Dendritic cell treated with granulocyte-macrophage colony-stimulating factor and Interleukin-4, amounts not matched to agents 40 ng/mL and 50 ng/mL, for 4 days (primary cell): ENCODE measurements at regions not wholly inside any gene's neighbourhood (a gene's known extent, or its start where the extent isn't known, plus 50 kb on each side); places are given as distances from the start of the nearest gene placed in this dataset.

Source experiments
- H3K27ac Mint-ChIP-seq: one replicate; pipeline ENCODE4 v1.8.0; 2022; ENCODE audit warnings: mild to moderate bottlenecking, mixed read lengths
- H3K27me3 Mint-ChIP-seq: one replicate; pipeline ENCODE4 v1.8.0; 2022; ENCODE audit warnings: mild to moderate bottlenecking, mixed read lengths
- H3K36me3 Mint-ChIP-seq: one replicate; pipeline ENCODE4 v1.8.0; 2022; ENCODE audit warnings: low read depth, mixed read lengths
- H3K4me1 Mint-ChIP-seq: one replicate; pipeline ENCODE4 v1.8.0; 2022; ENCODE audit warnings: low read depth, mixed read lengths
- H3K4me3 Mint-ChIP-seq: one replicate; pipeline ENCODE4 v1.8.0; 2022; ENCODE audit warnings: mild to moderate bottlenecking, moderate library complexity, mixed read lengths
- H3K9me3 Mint-ChIP-seq: one replicate; pipeline ENCODE4 v1.8.0; 2022; ENCODE audit warnings: mixed read lengths
- intact Hi-C: fragments of 100-400 bp; cut with micrococcal nuclease; formaldehyde crosslinking; loops from one replicate; pipeline ENCODE4 v1.15.0; 2022

DNA sequence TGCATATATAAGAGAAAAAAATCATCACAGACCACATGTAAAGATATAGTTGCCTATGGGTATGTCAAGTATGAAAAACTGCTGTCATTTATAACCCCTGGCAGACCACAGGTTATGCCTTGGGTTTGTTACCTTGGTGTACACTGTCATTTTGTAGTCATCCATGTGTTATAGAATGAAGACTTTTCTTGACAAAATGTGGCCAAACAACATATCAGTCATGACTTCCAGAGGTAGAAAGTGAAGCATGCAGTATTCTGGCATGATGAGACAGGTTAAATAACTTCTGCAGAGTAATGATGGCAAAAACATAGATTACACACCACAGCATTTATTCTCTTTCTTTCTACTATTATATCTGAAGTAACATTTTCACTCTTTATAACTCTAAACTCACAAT, 74.9 kb upstream of the NEUROD1 start:
- Mint-ChIP-seq H3K36me3 (no peaks in the 10 kb centered on the region), H3K4me3 (no peak overlapping the region), H3K27me3 (peaks cover 1% of the 10 kb centered on the region), H3K9me3 (no peaks in the 10 kb centered on the region), H3K27ac (no peak overlapping the region), H3K4me1 (no peaks in the 10 kb centered on the region)
- intact Hi-C loops, result no loop called here

DNA sequence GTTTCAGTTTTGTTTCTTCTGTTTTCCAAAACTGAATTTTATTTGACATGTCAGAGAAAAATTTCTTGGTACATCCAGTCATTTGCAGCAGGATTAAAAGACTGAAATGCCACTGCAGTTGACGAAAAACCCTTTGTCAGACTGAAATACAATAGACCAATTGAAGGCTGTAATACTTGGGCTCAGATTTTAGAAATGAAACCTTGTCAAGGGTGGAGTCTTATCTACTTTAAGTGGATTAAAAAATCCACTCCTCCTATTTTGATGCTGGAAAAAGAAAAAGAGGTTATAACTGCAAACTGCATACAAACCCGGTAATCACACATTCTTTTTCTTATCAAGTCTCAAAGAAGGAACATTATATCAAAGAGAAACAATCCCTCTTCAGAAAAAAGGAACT, 80.2 kb upstream of the NEUROD1 start:
- H3K36me3 Mint-ChIP-seq, result no peaks in the 10 kb centered on the region
- H3K27ac Mint-ChIP-seq, result no peak overlapping the region
- no peaks in the 10 kb centered on the region for H3K9me3 Mint-ChIP-seq
- intact Hi-C loops, result no loop called here
- no peak overlapping the region for H3K4me3 Mint-ChIP-seq
- H3K27me3 Mint-ChIP-seq, result no peaks in the 10 kb centered on the region
- H3K4me1 Mint-ChIP-seq, result no peaks in the 10 kb centered on the region

DNA sequence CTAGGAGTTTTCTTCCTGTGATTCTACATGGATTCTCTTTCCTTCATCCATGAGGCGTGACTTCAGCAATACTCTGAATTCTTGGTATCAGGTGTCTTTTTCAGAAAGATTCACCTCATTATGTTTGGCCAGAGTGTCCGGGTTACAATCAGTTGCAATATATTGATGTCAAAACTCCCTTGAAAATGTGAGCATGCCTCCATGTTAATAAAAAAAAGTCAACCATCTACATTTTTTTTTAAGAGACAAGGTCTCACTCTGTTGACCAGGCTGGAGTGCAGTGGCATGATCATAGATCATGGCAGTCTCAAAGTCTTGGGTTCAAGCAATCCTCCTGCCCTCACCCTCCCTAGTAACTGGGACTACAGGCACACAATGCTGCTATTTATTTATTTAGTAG, 80.9 kb upstream of the NEUROD1 start:
- intact Hi-C loops, result no loop called here

DNA sequence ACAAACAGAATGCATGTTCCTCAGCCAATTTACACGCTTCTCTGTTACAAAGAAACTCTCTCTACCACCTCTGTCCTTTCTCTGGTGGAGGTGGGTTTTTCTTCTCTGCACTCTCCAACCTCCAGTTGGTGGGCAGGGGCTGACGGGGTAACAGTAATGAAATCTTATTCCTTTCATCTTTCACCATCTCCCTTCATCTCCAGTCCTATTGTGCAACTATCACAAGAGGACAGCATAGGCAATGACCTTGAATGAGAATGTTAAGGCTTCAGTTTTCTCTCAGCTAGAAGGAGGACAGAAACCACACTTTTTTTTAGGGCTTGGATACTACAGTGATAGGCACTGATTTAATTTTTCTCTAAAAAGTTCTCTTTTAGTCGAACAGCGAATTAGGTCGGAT, 81.7 kb upstream of the NEUROD1 start:
- Mint-ChIP-seq H3K36me3 (no peaks in the 10 kb centered on the region), H3K4me3 (no peak overlapping the region), H3K27ac (no peak overlapping the region), H3K9me3 (no peaks in the 10 kb centered on the region), H3K4me1 (no peaks in the 10 kb centered on the region), H3K27me3 (no peaks in the 10 kb centered on the region)
- intact Hi-C loops, result no loop called here

More for the DNA sequence above, 80.9 kb upstream of the NEUROD1 start:
- Mint-ChIP-seq H3K27me3 (no peaks in the 10 kb centered on the region), H3K4me3 (no peak overlapping the region), H3K36me3 (no peaks in the 10 kb centered on the region), H3K9me3 (no peaks in the 10 kb centered on the region), H3K27ac (no peak overlapping the region), H3K4me1 (no peaks in the 10 kb centered on the region)

DNA sequence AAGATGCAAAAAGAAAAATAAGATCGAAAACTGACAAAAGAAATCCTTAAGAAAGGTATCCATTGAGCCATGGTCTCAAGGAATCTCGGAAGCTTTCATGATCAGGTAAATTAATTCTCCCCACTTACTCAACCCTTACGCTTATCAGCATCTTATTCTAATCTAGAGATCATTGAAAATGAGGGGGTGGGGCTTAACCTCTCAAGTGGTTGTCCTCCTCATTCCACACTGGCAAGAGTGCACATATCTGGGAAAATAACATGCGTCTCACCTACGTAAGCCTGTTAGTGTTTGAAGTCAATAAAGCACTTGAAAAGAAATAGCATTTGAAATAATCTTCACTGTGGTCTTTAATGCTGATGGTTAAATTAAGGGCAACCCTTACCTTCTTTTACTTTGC, 82.5 kb upstream of the NEUROD1 start:
- intact Hi-C loops, result no loop called here
- Mint-ChIP-seq H3K36me3 (no peaks in the 10 kb centered on the region), H3K4me3 (no peak overlapping the region), H3K27me3 (no peaks in the 10 kb centered on the region), H3K4me1 (no peaks in the 10 kb centered on the region), H3K27ac (no peak overlapping the region), H3K9me3 (no peaks in the 10 kb centered on the region)

DNA sequence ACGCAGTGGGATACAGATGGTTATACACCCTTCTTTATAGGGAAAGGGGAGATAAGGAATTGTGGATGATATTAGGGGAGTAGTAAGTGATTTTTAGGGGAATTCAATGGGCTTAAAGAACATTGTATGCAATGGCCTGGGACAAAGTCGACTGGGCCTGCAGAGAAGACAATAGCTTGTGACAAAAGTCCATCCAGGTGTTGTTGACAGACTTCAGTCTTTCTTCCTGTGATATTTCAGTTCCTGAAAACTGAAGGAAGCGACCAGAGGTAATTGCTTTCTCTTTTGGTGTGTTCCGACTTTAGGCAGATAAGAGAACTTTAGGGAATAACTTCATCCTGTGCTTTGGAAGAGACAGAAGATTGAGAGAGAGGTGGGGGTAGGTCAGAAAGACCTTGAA, 83.1 kb upstream of the NEUROD1 start:
- Mint-ChIP-seq H3K9me3 (no peaks in the 10 kb centered on the region), H3K27me3 (no peaks in the 10 kb centered on the region), H3K36me3 (no peaks in the 10 kb centered on the region), H3K27ac (no peak overlapping the region), H3K4me3 (no peak overlapping the region), H3K4me1 (no peaks in the 10 kb centered on the region)
- intact Hi-C loops, result no loop called here

DNA sequence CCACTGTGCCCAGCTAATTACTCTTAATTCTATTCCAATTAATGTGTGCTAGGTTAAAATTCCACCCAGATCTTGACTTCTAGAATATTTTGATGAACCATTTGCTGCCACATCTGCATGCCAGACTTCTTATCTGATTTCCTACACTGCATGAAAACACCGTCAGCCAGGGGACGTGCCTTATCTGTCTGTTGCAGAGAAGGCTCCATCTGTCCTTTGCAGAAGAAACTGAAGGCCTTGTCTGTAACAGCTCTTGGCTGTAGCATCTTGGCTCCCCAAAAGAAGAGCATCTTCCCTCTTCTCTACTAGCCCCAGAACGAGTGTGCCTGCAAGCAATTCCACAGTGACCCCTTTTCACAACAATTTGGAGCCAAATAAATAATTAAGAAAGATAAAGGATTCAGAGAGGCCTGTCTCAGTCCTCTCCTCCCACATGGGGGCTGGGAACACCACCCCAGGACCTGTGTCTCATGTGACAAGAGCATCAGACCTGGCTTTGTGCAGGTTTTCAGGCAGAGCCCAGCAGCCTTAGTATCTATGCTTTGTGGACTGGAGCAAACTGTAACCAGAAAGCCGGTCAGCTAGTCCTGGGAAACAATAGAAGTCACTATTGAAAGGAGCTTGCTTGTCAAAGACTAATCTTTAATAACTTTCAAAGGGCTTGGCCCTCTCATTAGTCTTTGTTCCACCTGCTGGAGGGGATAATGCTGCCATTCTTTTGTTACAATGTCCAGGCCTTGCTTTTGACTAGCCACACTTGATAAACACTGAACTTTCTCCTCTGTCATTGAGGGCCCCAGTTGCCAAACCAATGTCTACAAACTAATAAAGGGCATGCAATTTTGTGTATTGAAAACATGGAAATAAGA, 84.0 kb upstream of the NEUROD1 start:
- H3K27ac Mint-ChIP-seq, result no peak overlapping the region
- no peaks in the 10 kb centered on the region for H3K27me3 Mint-ChIP-seq
- no peak overlapping the region for H3K4me3 Mint-ChIP-seq
- no peaks in the 10 kb centered on the region for H3K4me1 Mint-ChIP-seq
- intact Hi-C loops, result no loop called here
- no peaks in the 10 kb centered on the region for H3K36me3 Mint-ChIP-seq
- H3K9me3 Mint-ChIP-seq, result no peaks in the 10 kb centered on the region

DNA sequence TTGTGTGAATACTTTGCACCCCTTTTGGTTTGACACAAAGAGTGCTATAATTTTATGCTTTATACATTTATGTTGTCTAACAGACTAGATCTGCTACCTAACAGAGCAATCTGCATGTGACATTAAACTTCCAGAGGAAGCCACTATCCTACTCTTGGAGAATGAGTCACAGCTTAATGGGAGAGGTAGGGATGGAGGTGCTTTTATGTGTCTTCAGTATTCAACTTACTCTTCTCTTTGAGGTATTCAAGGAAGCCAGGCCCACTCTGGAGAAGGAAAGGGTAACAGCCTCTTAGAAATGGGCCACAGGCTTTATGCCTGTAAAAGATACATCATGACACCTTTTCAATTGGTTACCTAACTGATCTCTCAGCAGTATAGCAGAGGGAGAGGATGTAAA, 85.8 kb upstream of the NEUROD1 start:
- Mint-ChIP-seq H3K27me3 (no peaks in the 10 kb centered on the region), H3K27ac (no peak overlapping the region), H3K4me3 (no peak overlapping the region), H3K36me3 (no peaks in the 10 kb centered on the region), H3K4me1 (no peaks in the 10 kb centered on the region), H3K9me3 (no peaks in the 10 kb centered on the region)
- intact Hi-C loops, result no loop called here

DNA sequence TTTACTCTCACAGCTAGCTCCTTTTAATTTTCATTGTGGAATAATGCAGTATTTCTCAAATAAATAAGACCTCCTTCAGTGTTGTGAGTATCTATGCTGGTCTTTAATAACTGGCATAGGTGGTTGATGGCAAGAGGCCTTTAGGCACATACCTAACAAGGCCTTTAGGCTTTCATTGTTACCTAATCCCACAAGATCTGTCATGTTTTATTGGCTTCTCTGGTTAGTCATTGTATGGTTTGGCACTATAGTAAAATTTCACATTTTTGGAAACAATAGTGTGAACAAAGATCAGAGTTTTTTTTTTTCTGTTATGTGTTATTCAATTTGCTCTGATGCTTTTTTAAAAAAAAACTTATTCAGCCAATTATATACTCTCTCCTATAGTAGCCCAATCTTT, 89.8 kb upstream of the NEUROD1 start:
- no peaks in the 10 kb centered on the region for H3K27me3 Mint-ChIP-seq
- H3K4me1 Mint-ChIP-seq, result peaks cover 14% of the 10 kb centered on the region
- H3K36me3 Mint-ChIP-seq, result no peaks in the 10 kb centered on the region
- intact Hi-C loops, result no loop called here
- peaks cover 12% of the 10 kb centered on the region for H3K9me3 Mint-ChIP-seq
- no peak overlapping the region for H3K4me3 Mint-ChIP-seq
- no peak overlapping the region for H3K27ac Mint-ChIP-seq

DNA sequence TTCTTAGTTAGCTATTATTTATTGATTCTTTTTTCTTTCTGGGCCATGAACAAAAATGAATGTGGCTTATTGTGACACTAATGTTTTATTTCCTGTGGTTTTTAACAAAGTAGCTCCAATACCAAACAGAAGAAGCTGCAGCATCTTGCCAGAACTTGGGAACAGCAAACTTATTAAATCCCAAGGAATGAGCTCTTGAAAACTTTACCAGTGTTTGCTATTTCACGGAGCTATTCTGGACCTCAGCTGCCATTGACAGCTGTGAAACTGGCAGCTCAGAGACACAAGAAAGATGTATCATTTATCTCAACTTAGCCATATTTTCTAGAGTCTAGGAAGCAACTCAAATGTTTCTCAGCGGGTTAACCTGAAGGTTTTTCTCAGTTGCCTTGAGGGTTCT, 91.0 kb upstream of the NEUROD1 start:
- H3K27ac Mint-ChIP-seq, result no peak overlapping the region
- H3K4me3 Mint-ChIP-seq, result no peak overlapping the region
- H3K9me3 Mint-ChIP-seq, result peaks cover 12% of the 10 kb centered on the region
- no peaks in the 10 kb centered on the region for H3K27me3 Mint-ChIP-seq
- no peaks in the 10 kb centered on the region for H3K36me3 Mint-ChIP-seq
- intact Hi-C loops, result no loop called here
- peaks cover 15% of the 10 kb centered on the region for H3K4me1 Mint-ChIP-seq

DNA sequence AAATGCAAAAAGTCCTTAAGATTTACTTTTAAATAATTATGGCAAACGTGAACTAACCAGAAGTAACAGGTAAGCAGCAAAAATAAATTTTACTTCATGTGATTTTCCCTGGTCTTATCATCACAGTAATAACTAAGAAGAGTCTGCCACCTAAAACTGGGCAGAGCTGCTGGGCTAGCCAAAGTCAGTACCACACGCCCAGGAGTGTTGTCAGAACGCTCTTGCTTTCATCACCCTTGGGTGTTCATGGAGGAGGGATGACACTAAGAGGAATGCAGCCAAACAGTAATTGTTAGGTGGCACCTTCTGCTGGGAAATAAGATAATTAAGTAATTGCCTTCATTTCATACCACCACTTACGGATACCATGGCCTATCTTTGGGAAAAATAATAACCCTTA, 92.0 kb upstream of the NEUROD1 start:
- Mint-ChIP-seq H3K4me1 (peaks cover 15% of the 10 kb centered on the region), H3K9me3 (peaks cover 12% of the 10 kb centered on the region), H3K4me3 (no peak overlapping the region), H3K36me3 (no peaks in the 10 kb centered on the region), H3K27me3 (no peaks in the 10 kb centered on the region), H3K27ac (no peak overlapping the region)
- intact Hi-C loops, result no loop called here

DNA sequence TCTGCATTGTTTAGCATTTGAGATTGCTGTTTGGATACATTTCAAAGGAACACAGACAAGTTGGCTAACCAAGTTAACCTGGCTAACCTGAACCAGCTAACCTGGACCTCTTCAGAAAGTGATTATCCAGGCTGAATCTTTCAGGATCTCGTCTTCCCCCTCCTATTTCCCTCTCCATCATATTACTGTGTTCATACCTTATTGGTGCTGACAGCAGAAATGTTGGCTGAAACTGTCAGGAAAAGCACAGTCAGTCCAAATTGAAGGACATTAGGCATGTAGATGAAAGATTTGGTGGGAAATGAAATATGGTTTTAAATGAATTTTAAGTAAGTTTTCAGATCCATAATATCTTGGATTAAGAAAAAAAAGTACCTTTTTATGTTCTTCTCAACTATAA, 92.5 kb upstream of the NEUROD1 start:
- peaks cover 12% of the 10 kb centered on the region for H3K9me3 Mint-ChIP-seq
- H3K27me3 Mint-ChIP-seq, result no peaks in the 10 kb centered on the region
- no peak overlapping the region for H3K27ac Mint-ChIP-seq
- no peak overlapping the region for H3K4me3 Mint-ChIP-seq
- H3K4me1 Mint-ChIP-seq, result peaks cover 15% of the 10 kb centered on the region
- intact Hi-C loops, result no loop called here
- H3K36me3 Mint-ChIP-seq, result no peaks in the 10 kb centered on the region

DNA sequence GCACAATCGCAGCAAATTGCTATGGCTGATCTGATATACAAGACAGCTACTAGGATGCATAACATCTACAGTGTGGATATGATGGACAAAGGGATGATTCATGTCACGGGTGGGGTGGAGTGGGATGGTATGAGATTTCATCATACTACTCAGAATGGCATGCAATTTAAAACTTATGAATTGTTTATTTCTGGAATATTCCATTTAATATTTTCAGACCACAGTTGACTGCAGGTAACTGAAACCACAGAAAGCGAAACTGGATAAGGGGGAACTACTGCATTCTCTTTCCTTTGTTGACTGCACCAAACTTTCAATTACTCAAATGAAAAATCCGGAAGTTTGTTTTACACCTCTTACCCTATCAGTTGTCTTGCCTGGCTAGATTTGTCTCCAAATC, 94.4 kb upstream of the NEUROD1 start:
- no peak overlapping the region for H3K27ac Mint-ChIP-seq
- no peak overlapping the region for H3K4me3 Mint-ChIP-seq
- peaks cover 16% of the 10 kb centered on the region for H3K4me1 Mint-ChIP-seq
- no peaks in the 10 kb centered on the region for H3K36me3 Mint-ChIP-seq
- peaks cover 12% of the 10 kb centered on the region for H3K9me3 Mint-ChIP-seq
- no peaks in the 10 kb centered on the region for H3K27me3 Mint-ChIP-seq
- intact Hi-C loops, result no loop called here

DNA sequence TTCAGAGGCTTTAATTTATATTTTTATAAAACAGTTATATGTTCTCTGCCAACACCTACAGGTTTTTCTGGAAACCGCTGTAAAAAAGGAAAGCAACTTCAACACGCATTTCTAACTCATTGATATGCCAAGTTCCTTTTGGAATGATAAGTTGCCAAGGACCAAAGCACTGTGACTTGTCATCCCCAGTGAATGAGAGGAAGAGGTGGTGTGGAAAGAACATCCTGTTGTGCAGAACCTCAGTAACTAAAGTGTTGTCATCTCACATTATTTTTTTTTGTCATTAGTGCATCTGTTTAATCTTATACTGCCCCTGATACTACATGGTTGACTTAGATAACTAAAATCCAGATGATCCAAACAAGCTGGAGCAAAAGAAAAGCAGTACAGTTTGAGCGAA, 96.0 kb upstream of the NEUROD1 start:
- no peak overlapping the region for H3K27ac Mint-ChIP-seq
- peaks cover 32% of the 10 kb centered on the region for H3K4me1 Mint-ChIP-seq
- intact Hi-C loops, result no loop called here
- H3K36me3 Mint-ChIP-seq, result no peaks in the 10 kb centered on the region
- H3K9me3 Mint-ChIP-seq, result peaks cover 12% of the 10 kb centered on the region
- no peak overlapping the region for H3K4me3 Mint-ChIP-seq
- no peaks in the 10 kb centered on the region for H3K27me3 Mint-ChIP-seq

DNA sequence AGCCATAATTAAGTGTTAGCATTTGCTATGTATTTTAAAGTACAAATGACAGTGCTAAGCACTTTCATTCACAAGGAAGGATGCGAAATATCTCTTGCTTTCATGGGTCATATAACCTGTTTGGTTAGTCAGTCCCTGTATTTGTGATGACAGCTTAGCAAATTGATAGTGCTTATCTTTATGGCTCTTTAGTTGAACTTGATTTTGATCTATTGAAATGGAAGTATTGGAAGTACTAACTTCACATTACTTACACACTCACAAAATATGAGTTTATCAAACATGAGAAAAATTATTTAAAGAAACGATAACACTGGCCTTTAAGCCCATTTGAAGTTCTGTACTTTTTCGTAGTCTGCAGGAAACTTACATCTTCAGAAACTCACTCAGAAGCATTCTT, 97.4 kb upstream of the NEUROD1 start:
- peaks cover 42% of the 10 kb centered on the region for H3K4me1 Mint-ChIP-seq
- peaks cover 12% of the 10 kb centered on the region for H3K9me3 Mint-ChIP-seq
- no peak overlapping the region for H3K4me3 Mint-ChIP-seq
- intact Hi-C loops, result no loop called here
- no peak overlapping the region for H3K27ac Mint-ChIP-seq
- no peaks in the 10 kb centered on the region for H3K36me3 Mint-ChIP-seq
- no peaks in the 10 kb centered on the region for H3K27me3 Mint-ChIP-seq
